A673 (cell line): ENCODE measurements at regions not wholly inside any gene's neighbourhood (a gene's known extent, or its start where the extent isn't known, plus 50 kb on each side); places are given as distances from the start of the nearest gene placed in this dataset.

ENCODE experiments used
- CTCF ChIP-seq: fragments of 300-800, 200-600 bp; sonication (generic); conservative IDR thresholded peaks from 2 replicates; pipeline ENCODE4 v1.5.1; 2017; ENCODE audit warnings: low read depth, mild to moderate bottlenecking, antibody characterized with exemption, low read length, moderate library complexity, mixed read lengths
- EZH2 ChIP-seq: fragments of 200-600 bp; sonication (generic); IDR thresholded peaks from 2 replicates; pipeline ENCODE4 v1.6.1; 2017; ENCODE audit warnings: borderline replicate concordance, low read depth, mild to moderate bottlenecking, mixed read lengths, antibody characterized with exemption, low read length; ENCODE audit not compliant: poor library complexity, severe bottlenecking

DNA sequence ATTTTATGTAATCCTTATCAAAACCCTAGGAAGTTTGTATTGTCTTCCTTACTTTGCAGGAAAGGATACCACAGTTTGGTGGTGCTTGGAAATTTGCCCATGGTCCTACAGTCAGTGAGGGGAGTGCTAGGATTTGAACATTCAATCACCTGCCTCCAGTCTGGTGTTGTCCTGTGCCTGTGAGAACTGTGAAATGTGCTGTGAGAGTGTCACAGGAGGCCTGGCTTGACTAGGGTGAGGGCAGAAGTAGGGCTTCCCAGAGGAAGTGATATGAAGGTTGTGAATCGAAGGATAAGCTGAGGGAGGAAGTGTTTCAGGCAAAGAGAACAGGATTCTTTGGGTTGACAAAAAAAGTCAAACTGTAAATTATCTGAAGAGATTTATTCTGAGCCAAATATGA lies 424.4 kb downstream of the TMEM135 start:
- TF ChIP-seq EZH2 (no peak), CTCF (no peak)
